Activated B cell treated with CpG ODN at 0.5 μM for 24 hours (primary cell): ENCODE measurements at regions not wholly inside any gene's neighbourhood (a gene's known extent, or its start where the extent isn't known, plus 50 kb on each side); places are given as distances from the start of the nearest gene placed in this dataset.

Source experiments
- ATAC-seq: fragments of 200-7000 bp; cut with Tn5 transposase; one replicate; pipeline ENCODE4 v1.10.0; 2021; ENCODE audit warnings: low read depth, mild to moderate bottlenecking, moderate library complexity
- CTCF ChIA-PET: fragments of 350-600 bp; sonication (Branson Sonifier 250); formaldehyde crosslinking; loops from one replicate; lab custom pipeline; 2021; ENCODE audit warnings: antibody characterized with exemption; lab: Charles Lee
- POLR2A ChIA-PET: fragments of 350-600 bp; sonication (Branson Sonifier 250); formaldehyde crosslinking; loops from one replicate; lab custom pipeline; 2021; ENCODE audit warnings: antibody characterized with exemption; lab: Charles Lee
- DNase-seq: peaks from one replicate; pipeline ENCODE4 v3.0.0; 2022
- H3K27ac Mint-ChIP-seq: one replicate; pipeline ENCODE4 v1.8.0; 2020; ENCODE audit warnings: mixed read lengths
- H3K27me3 Mint-ChIP-seq: one replicate; pipeline ENCODE4 v1.8.0; 2021; ENCODE audit warnings: mixed read lengths
- H3K36me3 Mint-ChIP-seq: one replicate; pipeline ENCODE4 v1.8.0; 2021; ENCODE audit warnings: low read depth, mixed read lengths
- H3K4me1 Mint-ChIP-seq: one replicate; pipeline ENCODE4 v1.8.0; 2021; ENCODE audit warnings: mixed read lengths
- H3K4me3 Mint-ChIP-seq: one replicate; pipeline ENCODE4 v1.8.0; 2020; ENCODE audit warnings: mild to moderate bottlenecking, mixed read lengths
- H3K9me3 Mint-ChIP-seq: one replicate; pipeline ENCODE4 v1.8.0; 2020; ENCODE audit warnings: mixed read lengths
- CTCF ChIP-seq: fragments of 200-600 bp; IDR thresholded peaks from one replicate; pipeline ENCODE4 v1.8.0; 2022; ENCODE audit warnings: antibody characterized with exemption, mild to moderate bottlenecking
- intact Hi-C: fragments of 100-400 bp; cut with micrococcal nuclease; formaldehyde crosslinking; loops from one replicate; pipeline ENCODE4 v1.15.1; 2024

GRCh38 chr3:137242836-137243400 is 285.1 kb downstream of the IL20RB start:
- no peaks in the 10 kb centered on the region for H3K36me3 Mint-ChIP-seq
- no peaks in the 10 kb centered on the region for H3K27me3 Mint-ChIP-seq
- no peak for DNase-seq

GRCh38 chr3:137246491-137246890 is 288.7 kb downstream of the IL20RB start:
- no peak for ATAC-seq
- ChIA-PET CTCF (no interaction called here), POLR2A (no interaction called here)
- DNase-seq = no peak
- no peak overlapping the region for H3K4me3 Mint-ChIP-seq
- TF ChIP-seq CTCF = no peak
- intact Hi-C loops = no loop called here
- H3K9me3 Mint-ChIP-seq = peaks cover 6% of the 10 kb centered on the region
- no peak overlapping the region for H3K27ac Mint-ChIP-seq
- H3K4me1 Mint-ChIP-seq = no peaks in the 10 kb centered on the region
- no peaks in the 10 kb centered on the region for H3K27me3 Mint-ChIP-seq
- no peaks in the 10 kb centered on the region for H3K36me3 Mint-ChIP-seq

More at GRCh38 chr3:137242836-137243400, 285.1 kb downstream of the IL20RB start:
- ChIA-PET CTCF (no interaction called here), POLR2A (no interaction called here)
- Mint-ChIP-seq H3K27ac (no peak overlapping the region), H3K4me1 (no peaks in the 10 kb centered on the region), H3K9me3 (no peaks in the 10 kb centered on the region), H3K4me3 (no peak overlapping the region)
- TF ChIP-seq CTCF = no peak
- no peak for ATAC-seq
- intact Hi-C loops = no loop called here

GRCh38 chr3:137249311-137249940 is 291.6 kb downstream of the IL20RB start:
- ChIA-PET POLR2A (no interaction called here), CTCF (no interaction called here)
- DNase-seq = no peak
- intact Hi-C loops = no loop called here
- no peak for ATAC-seq
- H3K36me3 Mint-ChIP-seq = no peaks in the 10 kb centered on the region
- no peak for TF ChIP-seq CTCF
- no peak overlapping the region for H3K27ac Mint-ChIP-seq
- H3K27me3 Mint-ChIP-seq = no peaks in the 10 kb centered on the region
- H3K9me3 Mint-ChIP-seq = peaks cover 14% of the 10 kb centered on the region
- no peak overlapping the region for H3K4me3 Mint-ChIP-seq
- no peaks in the 10 kb centered on the region for H3K4me1 Mint-ChIP-seq

- Mint-ChIP-seq H3K9me3 (peaks cover 5% of the 10 kb centered on the region), H3K27ac (no peak overlapping the region), H3K4me3 (no peak overlapping the region), H3K27me3 (no peaks in the 10 kb centered on the region), H3K4me1 (no peaks in the 10 kb centered on the region), H3K36me3 (no peaks in the 10 kb centered on the region)
- intact Hi-C loops = no loop called here
- TF ChIP-seq CTCF = no peak
- no peak for ATAC-seq
- CTCF ChIA-PET = no interaction called here
- no peak for DNase-seq
- POLR2A ChIA-PET = no interaction called here
Observed at GRCh38 chr3:137259089-137259488, 301.3 kb downstream of the IL20RB start.

GRCh38 chr3:137259701-137260100 is 301.9 kb downstream of the IL20RB start:
- H3K27me3 Mint-ChIP-seq = peaks cover 1% of the 10 kb centered on the region
- no peak overlapping the region for H3K27ac Mint-ChIP-seq
- H3K4me3 Mint-ChIP-seq = no peak overlapping the region
- no peaks in the 10 kb centered on the region for H3K4me1 Mint-ChIP-seq
- no peaks in the 10 kb centered on the region for H3K9me3 Mint-ChIP-seq
- no peak for ATAC-seq
- no peak for TF ChIP-seq CTCF
- ChIA-PET CTCF (no interaction called here), POLR2A (no interaction called here)
- no peak for DNase-seq
- H3K36me3 Mint-ChIP-seq = no peaks in the 10 kb centered on the region
- intact Hi-C loops = no loop called here
